HEK293 (cell line): ENCODE measurements at regions not wholly inside any gene's neighbourhood (a gene's known extent, or its start where the extent isn't known, plus 50 kb on each side); places are given as distances from the start of the nearest gene placed in this dataset.

ENCODE experiments used
- CTCF ChIP-seq: fragments of 450-650 bp; formaldehyde crosslinking; IDR thresholded peaks from 2 replicates; pipeline ENCODE4 v1.5.1; 2016; ENCODE audit warnings: missing biosample characterization, missing genetic modification characterization
- KLF9 ChIP-seq: fragments of 450-650 bp; formaldehyde crosslinking; IDR thresholded peaks from 2 replicates; pipeline ENCODE4 v1.5.1; 2016; ENCODE audit warnings: missing biosample characterization, missing genetic modification characterization, low read depth
- REST ChIP-seq: fragments of 450-650 bp; formaldehyde crosslinking; IDR thresholded peaks from 2 replicates; pipeline ENCODE4 v1.5.1; 2016; ENCODE audit warnings: missing biosample characterization, missing genetic modification characterization
- SP3 ChIP-seq: fragments of 450-650 bp; formaldehyde crosslinking; IDR thresholded peaks from 2 replicates; pipeline ENCODE4 v1.5.1; 2016; ENCODE audit warnings: missing biosample characterization, missing genetic modification characterization
- ZEB2 ChIP-seq: fragments of 450-650 bp; formaldehyde crosslinking; IDR thresholded peaks from 2 replicates; pipeline ENCODE4 v1.5.1; 2016; ENCODE audit warnings: missing biosample characterization, missing genetic modification characterization
- ZNF121 ChIP-seq: fragments of 450-650 bp; formaldehyde crosslinking; IDR thresholded peaks from 2 replicates; pipeline ENCODE4 v1.5.1; 2016; ENCODE audit warnings: missing biosample characterization, missing genetic modification characterization
- ZNF2 ChIP-seq: fragments of 450-650 bp; formaldehyde crosslinking; IDR thresholded peaks from 2 replicates; pipeline ENCODE4 v1.5.1; 2016; ENCODE audit warnings: missing biosample characterization, missing genetic modification characterization
- ZNF335 ChIP-seq: fragments of 450-650 bp; formaldehyde crosslinking; conservative IDR thresholded peaks from 2 replicates; pipeline ENCODE4 v1.5.1; 2016; ENCODE audit warnings: missing biosample characterization, missing genetic modification characterization
- ZNF341 ChIP-seq: fragments of 450-650 bp; formaldehyde crosslinking; IDR thresholded peaks from 2 replicates; pipeline ENCODE4; 2016; ENCODE audit warnings: low read depth, missing biosample characterization, missing genetic modification characterization
- ZNF629 ChIP-seq: fragments of 450-650 bp; formaldehyde crosslinking; IDR thresholded peaks from 2 replicates; pipeline ENCODE4 v1.5.1; 2017; ENCODE audit warnings: missing biosample characterization, missing genetic modification characterization
- ZNF704 ChIP-seq: fragments of 450-650 bp; formaldehyde crosslinking; IDR thresholded peaks from 2 replicates; pipeline ENCODE4 v1.5.1; 2016; ENCODE audit warnings: missing biosample characterization, missing genetic modification characterization

- TF ChIP-seq ZNF335 (no peak), KLF9 (tag by site-specific recombination) (no peak), REST (tag by site-specific recombination) (no peak), ZNF341 (no peak), CTCF (tag by site-specific recombination) (no peak), SP3 (tag by site-specific recombination) (no peak), ZNF121 (no peak), ZNF2 (tag by site-specific recombination) (no peak), ZNF629 (tag by site-specific recombination) (no peak), ZNF704 (no peak), ZEB2 (tag by site-specific recombination) (no peak)
These were observed 71.3 kb upstream of the LDB2 start for GRCh38 chr4:16969696-16970135.
